CD4-positive, alpha-beta memory T cell (primary cell): ENCODE measurements at regions not wholly inside any gene's neighbourhood (a gene's known extent, or its start where the extent isn't known, plus 50 kb on each side); places are given as distances from the start of the nearest gene placed in this dataset.

Experiments used
- CTCF ChIA-PET: fragments of 350-600 bp; sonication (Branson Sonifier 250); formaldehyde crosslinking; loops from one replicate; lab custom pipeline; 2021; ENCODE audit warnings: inconsistent platforms; ENCODE audit not compliant: partially characterized antibody; lab: Charles Lee
- POLR2A ChIA-PET: fragments of 350-600 bp; sonication (Branson Sonifier 250); formaldehyde crosslinking; loops from one replicate; lab custom pipeline; 2021; ENCODE audit not compliant: partially characterized antibody; lab: Charles Lee
- DNase-seq, 5 donors: peaks; one replicate each; pipeline versions ENCODE4 v3.0.0 to v3.0.0-alpha.2; 2020 to 2022; ENCODE audit warnings: mixed read lengths in 1 of 5
- H3K27ac ChIP-seq: one replicate; pipeline ENCODE4 v1.7.0; 2013; ENCODE audit warnings: low read depth, low read length
- H3K27me3 ChIP-seq: 2 replicates; pipeline ENCODE4 v1.7.0; 2013; ENCODE audit warnings: mild to moderate bottlenecking, low read length, moderate library complexity; ENCODE audit not compliant: insufficient read depth
- H3K36me3 ChIP-seq: 2 replicates; pipeline ENCODE4 v1.7.0; 2013; ENCODE audit warnings: mild to moderate bottlenecking, low read length, moderate library complexity; ENCODE audit not compliant: insufficient read depth
- H3K4me1 ChIP-seq: 2 replicates; pipeline ENCODE4 v1.7.0; 2013; ENCODE audit warnings: mild to moderate bottlenecking, low read length, moderate library complexity; ENCODE audit not compliant: insufficient read depth
- H3K4me3 ChIP-seq, 2 donors: one replicate each; pipeline ENCODE4 v1.7.0; 2013; ENCODE audit warnings: low read length in 2 of 2, mild to moderate bottlenecking in 1 of 2
- H3K9me3 ChIP-seq, 2 donors: one replicate each; pipeline ENCODE4 v1.7.0; 2013; ENCODE audit warnings: low read length in 2 of 2, control low read depth in 1 of 2; ENCODE audit not compliant: control insufficient read depth in 1 of 2
- H3K27ac Mint-ChIP-seq, 7 donors: one replicate each; pipeline ENCODE4 v1.8.0; 2020 to 2021; ENCODE audit warnings: mixed read lengths in 7 of 7, mild to moderate bottlenecking in 6 of 7, inconsistent platforms in 3 of 7, moderate library complexity in 3 of 7
- H3K27me3 Mint-ChIP-seq, 2 donors: one replicate each; pipeline ENCODE4 v1.8.0; 2020 to 2021; ENCODE audit warnings: mixed read lengths in 2 of 2
- H3K36me3 Mint-ChIP-seq, 2 donors: one replicate each; pipeline ENCODE4 v1.8.0; 2020 to 2021; ENCODE audit warnings: mixed read lengths in 2 of 2, inconsistent platforms in 1 of 2, mild to moderate bottlenecking in 1 of 2
- H3K4me1 Mint-ChIP-seq, 4 donors: one replicate each; pipeline ENCODE4 v1.8.0; 2020 to 2021; ENCODE audit warnings: mixed read lengths in 4 of 4, mild to moderate bottlenecking in 1 of 4
- H3K4me3 Mint-ChIP-seq, 8 donors: one replicate each; pipeline ENCODE4 v1.8.0; 2020 to 2021; ENCODE audit warnings: mixed read lengths in 8 of 8, mild to moderate bottlenecking in 7 of 8, moderate library complexity in 6 of 8, inconsistent platforms in 3 of 8
- H3K9me3 Mint-ChIP-seq, 8 donors: one replicate each; pipeline ENCODE4 v1.8.0; 2020 to 2021; ENCODE audit warnings: mixed read lengths in 8 of 8, mild to moderate bottlenecking in 5 of 8, inconsistent platforms in 3 of 8, moderate library complexity in 1 of 8
- intact Hi-C: fragments of 100-400 bp; cut with micrococcal nuclease; formaldehyde crosslinking; loops from one replicate; pipeline ENCODE4 v1.15.1; 2023

- H3K4me1 Mint-ChIP-seq: peaks cover 8 to 32% (median 17%) of the 10 kb centered on the region in 4 donors
- no peak overlapping the region for H3K27ac Mint-ChIP-seq
- no peaks in the 10 kb centered on the region for H3K27me3 Mint-ChIP-seq
- no peak overlapping the region for H3K4me3 ChIP-seq
- no peaks in the 10 kb centered on the region for H3K9me3 ChIP-seq
- peaks cover 17% of the 10 kb centered on the region for H3K4me1 ChIP-seq
- DNase-seq: no peak
- H3K4me3 Mint-ChIP-seq: no peak overlapping the region
- no peaks in the 10 kb centered on the region for H3K27me3 ChIP-seq
- H3K9me3 Mint-ChIP-seq: no peaks in the 10 kb centered on the region
- H3K36me3 Mint-ChIP-seq: no peaks in the 10 kb centered on the region
- POLR2A ChIA-PET: no interaction called here
- intact Hi-C loops: no loop called here
- no peak overlapping the region for H3K27ac ChIP-seq
- CTCF ChIA-PET: interaction anchor here (0.8 to 1.6 kb wide), 4 partner anchors 11 to 233 kb away, joined by 3 to 5 read pairs (median 4); no protein-coding TSS in a partner anchor
- H3K36me3 ChIP-seq: no peaks in the 10 kb centered on the region
Measured at GRCh38 chr22:17269224-17269606, 50.0 kb upstream of the ADA2 start.
